GM18909 (cell line): ENCODE measurements at regions not wholly inside any gene's neighbourhood (a gene's known extent, or its start where the extent isn't known, plus 50 kb on each side); places are given as distances from the start of the nearest gene placed in this dataset.
A peak's percentile ranks its signal among the peaks of the same experiment; 100 is the strongest.

Source experiments
- ATAC-seq: cut with Tn5 transposase; IDR thresholded peaks from one replicate; pipeline ENCODE4 v1.9.1; 2021; ENCODE audit warnings: mild to moderate bottlenecking; ENCODE audit not compliant: unreplicated experiment, poor library complexity

DNA sequence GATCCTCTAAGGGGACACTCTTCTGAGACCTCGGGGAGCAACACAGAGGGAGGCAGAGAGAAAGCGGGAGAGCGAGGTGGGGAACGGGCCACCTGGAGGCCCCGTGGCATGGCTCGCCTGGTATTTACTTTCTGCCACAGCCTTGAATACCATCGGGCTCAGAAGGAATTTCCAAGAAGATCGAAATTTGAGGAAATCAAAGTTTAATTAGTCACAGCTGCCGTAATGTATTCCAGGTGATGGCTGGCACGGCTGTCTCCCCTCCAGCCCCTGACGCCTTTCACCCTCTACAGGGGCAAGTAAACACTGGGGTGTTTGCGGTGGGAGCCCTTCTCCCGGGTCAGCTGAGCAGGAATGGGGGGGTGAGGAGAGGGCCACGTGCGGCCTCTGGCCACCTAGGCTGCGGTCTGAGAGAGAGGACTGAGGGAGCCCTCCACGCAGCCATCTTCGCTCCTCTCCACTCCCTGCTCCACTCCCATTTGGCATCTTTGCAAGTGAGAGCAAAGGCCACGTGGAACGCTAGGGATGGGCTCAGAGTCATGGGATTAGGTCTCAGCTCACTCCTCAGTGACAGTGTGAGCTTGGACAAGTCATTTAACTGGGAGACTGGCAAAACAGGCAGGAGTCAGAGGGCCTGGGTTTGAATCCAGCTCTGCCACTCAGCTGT is 125.2 kb downstream of the SYF2 start:
- ATAC-seq = no peak

DNA sequence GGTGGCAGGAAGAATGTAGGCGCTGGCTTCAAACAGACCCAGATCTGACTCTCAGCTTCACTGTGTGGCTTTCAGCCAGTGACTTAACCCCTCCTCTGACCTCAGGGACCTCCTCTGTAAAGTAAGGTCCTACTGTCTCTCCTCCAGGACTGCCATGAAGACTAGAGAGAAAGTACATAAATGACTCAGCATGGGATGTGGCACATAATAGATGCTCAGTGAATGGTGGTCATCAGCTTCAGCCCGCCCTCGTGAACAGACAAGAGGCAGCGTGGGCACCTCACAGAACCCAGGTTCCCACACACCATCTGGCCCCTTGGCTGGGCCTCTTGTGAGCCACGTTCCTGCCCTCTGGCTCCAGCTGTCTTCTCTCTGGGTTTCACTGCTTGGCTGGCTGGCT is 126.0 kb downstream of the SYF2 start:
- peak; percentile 46 for ATAC-seq

DNA sequence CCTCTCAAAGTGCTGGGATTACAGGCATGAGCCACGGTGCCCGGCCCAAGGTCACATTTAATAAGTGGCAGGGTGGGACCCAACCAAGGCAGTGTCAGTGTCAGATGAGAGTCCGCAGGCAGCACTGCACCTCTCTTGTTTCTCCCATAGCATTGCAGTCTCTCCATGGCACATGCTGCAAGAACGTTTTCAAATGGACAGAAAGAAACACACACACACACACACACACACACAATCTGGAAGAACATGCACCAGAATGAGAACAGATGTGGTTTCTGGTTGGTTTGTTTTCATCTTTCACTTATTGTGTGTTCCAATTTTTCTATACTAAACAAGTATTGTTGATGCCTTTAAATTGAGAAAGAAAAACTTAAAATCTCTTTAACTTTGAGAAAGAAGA is 126.5 kb downstream of the SYF2 start:
- no peak for ATAC-seq

DNA sequence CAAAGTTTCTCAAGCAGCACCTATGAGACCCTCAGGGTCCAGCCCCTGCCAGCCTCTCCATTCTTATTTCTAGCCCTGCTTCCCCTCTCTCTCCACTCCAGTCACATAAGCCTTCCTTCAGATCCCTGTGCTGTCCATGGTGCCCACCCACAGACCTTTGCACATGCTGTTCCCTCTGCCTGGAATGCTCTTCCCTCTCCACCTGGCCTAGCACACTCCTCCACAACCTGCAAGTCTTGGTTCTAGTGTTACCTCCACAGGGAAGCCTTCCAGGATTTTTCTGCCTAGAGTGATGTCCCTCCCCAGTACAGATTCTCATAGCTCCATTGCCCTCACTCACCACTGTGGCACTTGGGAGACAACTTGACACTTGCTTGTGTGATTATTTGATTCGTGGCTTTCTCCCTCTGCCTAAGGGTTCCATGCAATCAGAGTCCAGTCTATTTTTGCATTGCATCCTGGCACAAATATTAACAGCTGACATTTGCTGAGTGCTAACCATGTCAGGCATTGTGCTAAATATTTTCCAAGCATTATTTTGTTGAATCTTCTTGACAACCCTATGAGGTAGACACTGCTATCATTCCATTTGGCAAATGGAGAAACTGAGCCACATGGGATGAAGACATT is 127.3 kb downstream of the SYF2 start:
- no peak for ATAC-seq

DNA sequence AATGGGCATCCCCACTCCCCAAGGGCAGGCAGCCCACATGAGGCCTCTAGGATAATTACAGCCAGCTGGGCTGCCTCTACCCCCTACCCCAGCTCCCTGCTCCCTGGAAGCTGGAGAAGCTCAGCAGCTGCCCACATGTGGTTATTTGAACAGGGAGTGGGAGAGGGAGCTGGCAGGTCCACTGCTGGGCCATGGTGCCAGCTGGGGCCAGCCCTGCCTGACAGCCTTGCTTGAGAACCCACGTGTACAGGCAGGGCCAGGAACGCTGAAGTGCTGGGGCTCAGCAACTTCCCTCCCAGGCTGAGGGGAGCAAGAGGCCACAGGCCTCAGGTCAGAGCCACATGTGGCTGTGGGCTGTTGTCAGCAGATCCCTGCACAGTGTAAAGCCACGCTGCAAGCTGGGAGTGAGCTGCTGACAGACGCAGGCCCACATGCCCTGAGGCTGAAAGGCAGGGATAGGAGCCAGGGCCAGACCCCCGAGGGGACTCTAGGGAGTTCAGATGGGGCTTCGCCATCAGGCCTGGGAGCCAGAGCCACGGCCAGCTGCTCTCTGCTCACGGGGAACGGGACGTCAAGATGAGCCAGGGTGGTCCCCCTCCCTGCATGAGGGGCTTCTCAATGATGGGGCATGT is 129.0 kb downstream of the SYF2 start:
- ATAC-seq = no peak

DNA sequence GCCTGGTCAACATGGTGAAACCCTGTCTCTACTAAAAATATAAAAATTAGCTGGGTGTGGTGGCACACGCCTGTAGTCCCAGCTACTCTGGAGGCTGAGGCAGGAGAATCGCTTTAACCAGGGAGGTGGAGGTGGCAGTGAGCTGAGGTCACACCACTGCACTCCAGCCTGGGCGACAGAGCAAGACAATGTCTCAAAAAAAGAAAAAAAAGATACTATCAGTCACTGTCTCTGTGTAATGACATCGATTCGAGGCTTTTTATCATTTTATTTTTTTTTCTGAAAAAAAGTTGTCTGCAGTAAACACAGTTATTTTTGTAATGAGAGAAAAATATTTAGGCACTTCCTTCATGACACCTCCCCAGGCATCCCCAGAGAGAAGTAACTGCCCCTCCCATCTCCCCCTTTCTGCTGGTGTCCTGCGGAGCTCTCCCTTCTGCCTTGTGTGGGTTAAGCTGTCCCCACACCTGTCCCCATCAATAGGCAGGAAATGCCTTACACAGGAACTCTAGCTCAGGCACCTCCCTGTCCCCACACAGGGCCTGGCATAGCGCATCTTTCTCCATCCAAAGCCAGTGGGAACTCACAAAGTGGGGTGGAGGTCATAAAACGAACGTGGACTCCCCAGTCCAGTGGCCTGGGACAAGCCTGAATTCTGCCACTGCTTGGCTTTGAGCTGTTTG is 132.0 kb downstream of the SYF2 start:
- no peak for ATAC-seq

DNA sequence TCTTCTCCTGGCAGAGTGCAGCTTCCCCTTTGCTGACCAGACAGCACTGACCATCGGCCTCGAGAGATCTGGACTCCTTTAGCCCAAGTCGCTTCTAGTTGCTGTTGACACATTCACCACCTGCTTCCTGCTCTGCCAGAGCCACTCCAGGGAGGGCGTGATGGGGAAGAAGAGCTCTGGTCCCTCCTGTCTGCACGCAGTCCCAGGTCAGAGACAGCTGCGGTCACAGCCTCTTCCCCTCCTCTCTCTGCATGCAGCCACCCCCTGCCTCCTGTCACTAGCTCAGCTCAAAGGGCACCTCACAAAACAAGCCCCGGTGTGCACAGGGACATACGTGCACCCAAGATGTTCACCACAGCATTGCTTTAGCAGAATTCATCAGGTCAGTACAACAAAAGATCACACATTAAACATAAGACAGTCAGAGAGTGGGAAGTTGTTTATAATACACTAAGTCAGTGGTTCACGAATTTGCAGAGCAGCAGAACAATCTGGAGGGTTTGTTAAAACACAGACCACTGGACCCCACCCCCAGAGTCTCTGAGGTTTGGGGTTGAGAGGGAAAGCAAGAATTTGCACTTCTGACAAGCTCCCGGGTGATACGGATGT is 132.9 kb downstream of the SYF2 start:
- peak; percentile 43 for ATAC-seq

DNA sequence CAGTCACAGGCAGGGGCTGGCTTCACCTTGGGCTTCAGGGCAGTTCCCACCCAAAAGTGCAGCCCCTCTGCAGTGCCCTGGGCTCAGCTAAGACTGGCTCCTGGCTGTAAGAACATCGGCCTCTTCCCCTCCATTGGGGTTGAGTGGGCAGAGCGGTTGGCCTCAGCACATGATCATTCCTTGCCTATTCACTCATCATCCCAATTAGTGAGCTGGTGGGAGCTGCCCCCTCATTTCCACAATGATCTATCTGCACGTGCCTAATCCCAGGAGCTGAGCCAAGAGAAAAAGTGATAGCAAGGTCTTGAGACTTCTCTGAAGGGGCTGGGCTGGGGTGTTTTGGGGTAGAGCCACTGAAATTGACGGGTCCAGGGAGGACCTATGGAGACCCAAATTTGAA is 133.6 kb downstream of the SYF2 start:
- ATAC-seq = no peak

DNA sequence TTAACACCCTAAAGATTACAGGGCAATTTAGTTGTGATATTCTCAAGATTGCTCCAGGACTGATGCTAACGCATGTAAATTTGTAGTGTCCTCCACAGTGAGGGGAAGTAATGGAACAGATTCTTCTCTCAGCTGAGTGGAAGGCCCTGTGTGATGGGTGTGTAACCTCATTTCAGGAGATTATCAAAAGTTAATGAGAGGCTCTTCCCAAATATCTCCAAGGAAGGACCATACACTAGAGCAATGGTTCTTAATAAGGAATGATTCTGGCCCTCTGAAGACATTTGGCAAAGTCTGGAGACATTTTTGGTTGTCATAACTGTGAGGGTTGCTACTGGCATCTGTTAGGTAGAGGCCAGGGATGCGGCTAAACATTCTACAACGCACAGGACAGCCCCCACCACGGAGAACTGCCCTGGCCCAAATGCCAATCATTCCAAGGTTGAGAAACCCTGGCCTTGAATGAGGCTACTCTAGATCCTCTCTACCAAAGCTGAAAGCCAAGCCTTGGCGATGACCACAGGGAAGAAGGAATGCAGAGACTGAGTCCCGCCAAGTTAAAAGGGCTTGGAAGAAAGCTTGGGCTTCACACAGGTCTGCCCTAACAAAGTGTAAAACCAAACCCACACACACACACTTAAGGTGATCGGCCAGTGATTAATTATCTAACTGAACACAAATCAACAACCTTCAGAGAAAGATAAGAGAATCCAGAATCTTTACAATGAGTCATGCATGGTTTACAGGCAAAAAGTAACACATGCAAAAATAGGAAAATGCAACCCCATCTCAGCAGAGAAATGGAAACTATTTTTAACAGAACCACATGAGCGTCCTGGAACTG is 135.8 kb downstream of the SYF2 start:
- ATAC-seq = no peak

DNA sequence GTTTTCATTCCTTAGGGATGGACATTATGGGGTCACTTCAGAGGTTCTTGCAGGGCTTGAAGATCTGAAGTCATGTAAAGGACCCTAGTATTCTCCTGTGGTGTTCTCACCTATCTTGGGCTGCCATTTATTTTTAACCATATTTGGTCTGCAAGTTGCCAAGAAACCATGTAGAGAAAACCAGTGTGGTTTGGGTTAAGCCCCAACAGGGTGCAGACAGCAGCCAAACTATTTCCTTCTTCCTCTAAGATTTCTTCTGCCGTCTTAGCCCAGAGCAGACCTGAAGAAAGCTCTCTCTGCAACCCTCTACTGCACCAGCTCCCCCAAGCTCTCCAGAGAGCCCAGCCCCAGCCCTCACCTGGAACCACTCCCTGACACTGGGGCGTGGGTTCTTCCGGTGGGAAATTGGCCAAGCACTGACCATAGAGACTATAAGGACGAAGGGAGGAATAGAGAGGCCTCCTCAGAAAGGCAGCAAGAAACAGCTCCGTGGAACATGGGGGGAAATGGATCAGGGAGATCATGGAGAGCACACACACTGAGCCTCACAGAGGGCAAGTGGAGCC is 136.6 kb downstream of the SYF2 start:
- ATAC-seq = peak; percentile 44

DNA sequence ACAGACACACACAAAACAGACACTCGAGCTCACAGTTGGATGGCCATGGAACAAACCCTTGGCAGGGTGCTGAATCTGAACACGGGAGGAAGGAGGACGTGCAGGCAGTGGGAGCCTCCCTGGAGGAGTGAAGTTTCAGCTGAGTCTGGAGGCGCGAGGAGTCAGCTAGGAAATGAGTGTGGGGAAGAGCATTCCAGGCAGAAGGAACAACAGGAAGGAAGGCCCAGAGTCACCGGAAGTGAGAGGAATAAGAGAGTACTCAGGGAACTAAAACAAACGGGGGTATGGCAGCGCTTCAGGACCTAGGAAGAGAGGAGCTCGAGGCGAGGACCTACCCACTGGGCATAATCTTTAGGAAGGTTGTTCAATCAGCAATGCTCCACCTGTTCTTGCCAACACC is 137.3 kb downstream of the SYF2 start:
- ATAC-seq = no peak

DNA sequence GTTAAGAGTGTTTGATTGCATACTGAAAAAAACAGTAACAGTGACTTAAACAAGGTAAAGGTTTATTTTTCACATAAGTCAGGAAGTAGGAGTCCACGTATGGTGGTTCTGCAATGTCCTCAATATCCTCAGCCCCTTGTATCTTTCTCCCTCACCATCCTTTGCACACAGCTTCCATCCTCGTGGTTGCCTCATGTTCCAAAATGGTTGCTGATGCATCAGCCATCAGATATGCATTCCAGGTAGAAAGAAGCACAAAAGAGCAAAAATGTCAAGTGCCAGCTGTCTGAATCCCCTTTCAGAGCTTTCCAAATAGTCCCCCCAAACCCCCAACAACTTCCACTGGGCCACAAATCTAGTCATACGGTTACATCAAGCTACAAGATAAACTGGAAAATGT is 138.1 kb downstream of the SYF2 start:
- no peak for ATAC-seq

DNA sequence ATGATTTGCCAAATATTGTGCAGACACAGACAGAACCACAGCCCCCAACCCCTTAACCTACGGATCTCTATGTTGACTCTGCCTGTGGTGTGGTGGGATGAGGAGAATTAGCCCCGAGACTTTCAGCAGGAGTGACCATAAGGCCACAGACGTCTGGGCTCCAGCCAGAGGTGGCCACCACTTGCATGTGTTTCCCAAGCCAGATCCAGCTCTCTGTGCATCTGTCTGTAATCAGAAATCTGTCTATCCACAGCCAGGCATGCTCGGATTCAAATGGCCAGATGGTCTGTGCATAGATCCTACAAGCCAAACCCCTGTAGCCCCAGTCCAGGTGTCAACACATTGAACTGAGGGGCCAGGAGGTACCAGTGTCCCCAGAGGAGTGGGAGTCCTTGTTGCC is 140.6 kb downstream of the SYF2 start:
- ATAC-seq = no peak

DNA sequence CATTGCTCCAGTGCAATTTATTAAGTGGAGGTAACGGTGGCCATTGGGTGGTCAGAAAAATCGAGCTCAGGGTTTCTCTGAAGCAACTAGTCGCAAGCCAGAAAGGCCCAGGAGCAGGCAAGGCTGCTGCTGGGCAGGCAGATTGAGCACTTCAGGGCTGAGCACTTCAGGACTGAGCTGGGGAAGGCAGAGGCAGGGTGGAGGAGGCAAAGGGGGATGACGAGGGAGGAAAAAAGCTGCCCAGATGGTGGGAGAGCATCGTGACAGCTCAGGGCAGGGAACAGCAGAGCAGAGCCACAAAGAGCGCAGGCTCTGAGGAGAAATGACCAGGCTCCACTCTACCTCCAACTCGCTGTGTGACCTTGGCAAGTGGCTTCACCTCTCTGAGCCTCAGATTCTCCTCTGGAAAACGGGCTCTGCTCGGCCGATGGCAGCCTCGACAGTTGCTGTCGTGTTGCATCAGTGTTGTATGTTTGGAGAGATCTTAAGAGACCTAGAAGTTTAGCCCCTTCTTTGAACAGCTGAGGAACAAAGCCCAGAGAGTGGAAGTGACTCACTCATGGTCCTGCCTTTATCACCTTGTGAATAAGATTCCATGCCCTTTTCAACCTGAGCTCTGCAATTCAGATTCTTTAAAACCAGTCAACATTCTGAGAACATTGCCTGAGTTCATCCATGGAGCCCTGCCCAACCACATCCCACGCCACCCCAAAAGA is 141.4 kb downstream of the SYF2 start:
- no peak for ATAC-seq

DNA sequence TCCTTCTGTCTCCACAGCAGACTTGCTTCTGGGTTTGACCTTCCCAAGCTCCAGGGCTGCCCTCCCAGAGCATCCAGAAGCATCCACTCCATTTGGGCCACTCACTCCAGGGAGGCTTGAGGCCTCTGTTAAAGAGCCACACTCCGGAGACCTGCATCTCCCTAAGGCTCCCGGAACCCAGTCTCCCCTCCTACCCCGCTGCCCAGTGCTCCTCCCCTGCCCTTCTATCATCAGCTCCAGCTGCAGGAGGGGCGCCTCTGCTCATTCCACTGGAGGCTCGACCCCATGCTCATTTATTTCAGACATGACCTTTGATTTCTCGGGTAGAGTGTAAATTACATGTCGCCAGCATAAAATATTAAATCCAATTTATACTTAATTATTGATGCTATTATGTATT is 142.5 kb downstream of the SYF2 start:
- no peak for ATAC-seq

DNA sequence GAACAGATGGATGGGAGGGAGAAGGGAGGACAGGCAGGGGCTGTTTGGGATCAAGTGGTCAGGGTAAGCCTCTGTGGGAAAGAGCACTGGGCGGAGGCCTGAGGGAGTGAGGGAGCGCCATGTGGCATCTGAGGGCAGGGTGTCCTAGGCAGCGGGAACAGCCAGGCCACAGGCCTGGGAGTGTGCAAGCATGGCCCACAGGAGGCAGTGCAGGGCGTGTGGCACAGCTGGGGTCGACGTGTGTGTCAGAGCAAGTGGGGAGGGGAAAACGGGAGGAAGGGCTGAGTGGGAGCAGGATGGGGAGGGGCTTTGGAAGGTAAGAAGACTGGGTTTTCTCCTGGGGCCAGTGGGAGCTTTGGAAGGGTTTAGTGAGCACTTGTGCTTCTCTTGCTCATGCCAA is 143.4 kb downstream of the SYF2 start:
- no peak for ATAC-seq

DNA sequence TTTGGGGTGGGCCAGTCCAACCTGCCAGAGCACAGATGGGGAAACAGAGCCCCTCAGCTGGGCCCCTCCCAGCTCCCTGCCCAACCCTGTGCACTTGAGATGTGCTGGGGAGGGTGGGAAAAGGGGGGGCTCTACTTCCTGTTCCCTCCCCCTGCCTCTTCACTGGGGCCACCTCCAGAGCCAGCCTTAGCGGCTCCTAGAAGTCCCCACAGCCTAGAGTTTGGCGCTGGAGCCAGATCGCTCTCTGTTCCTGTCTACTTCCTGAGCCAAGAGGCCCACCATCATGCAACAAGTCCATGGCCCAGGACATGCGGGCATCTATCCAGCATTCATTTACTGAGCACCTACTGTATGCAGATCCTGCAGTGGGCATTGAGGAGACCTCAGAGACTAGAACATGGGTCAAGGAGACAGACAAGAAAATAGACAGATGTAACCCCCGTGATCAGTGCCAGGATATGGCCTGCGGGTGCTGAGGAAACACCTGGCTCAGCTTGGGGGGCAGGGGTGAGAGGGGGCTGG is 144.1 kb downstream of the SYF2 start:
- ATAC-seq = no peak

DNA sequence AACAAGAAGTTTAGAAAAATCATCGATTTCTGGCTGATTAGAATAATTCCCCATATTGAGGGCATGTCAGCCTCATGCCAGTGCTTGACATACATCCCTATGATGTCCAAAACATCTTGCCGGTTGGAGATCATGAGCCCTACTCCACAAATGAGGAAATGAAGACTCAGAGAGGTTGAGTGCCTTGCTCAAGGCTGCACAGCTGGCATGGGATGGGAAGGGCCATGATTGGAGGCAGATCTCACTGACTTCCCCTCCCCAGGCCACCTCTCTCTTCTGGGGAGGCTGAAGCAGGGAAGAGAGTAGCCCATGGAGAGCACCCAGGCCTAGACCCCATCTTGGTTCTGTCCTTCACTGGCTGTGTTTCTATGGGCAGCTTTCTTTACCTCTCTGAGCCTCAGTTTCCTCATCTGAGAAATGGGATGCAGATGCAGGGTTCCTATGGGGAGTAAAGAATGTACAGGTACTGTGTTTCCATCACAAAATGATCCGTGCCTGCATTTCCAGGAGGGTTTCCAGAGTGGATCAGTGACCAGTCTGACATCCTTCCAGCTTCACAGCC is 145.7 kb downstream of the SYF2 start:
- ATAC-seq = no peak

DNA sequence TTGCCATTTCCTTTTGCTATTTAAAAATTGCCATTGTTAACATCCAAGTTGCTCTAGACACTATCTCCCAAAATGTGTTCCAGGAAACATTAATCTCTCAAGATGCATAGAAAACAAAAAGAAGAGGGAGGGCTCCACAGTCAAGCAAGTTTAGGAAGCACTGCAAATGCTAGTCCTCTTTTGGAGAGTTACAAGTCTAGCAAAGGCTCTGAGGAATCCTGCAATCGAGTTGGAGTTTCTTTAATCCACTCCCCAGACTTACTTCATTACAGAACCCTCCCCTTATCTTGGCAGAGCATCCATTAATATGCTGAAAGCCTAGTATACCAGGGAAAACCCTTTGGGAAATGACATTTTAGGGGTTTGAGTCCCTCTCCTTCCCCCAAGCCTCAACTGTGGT is 147.9 kb downstream of the SYF2 start:
- ATAC-seq = no peak
